GM12891 (cell line): ENCODE measurements at regions not wholly inside any gene's neighbourhood (a gene's known extent, or its start where the extent isn't known, plus 50 kb on each side); places are given as distances from the start of the nearest gene placed in this dataset.

Source experiments
- POLR2A ChIP-seq: IDR thresholded peaks from 2 replicates; pipeline ENCODE4 v1.6.1; 2011; ENCODE audit warnings: low read depth, low read length, control low read depth
- POLR2AphosphoS5 ChIP-seq: IDR thresholded peaks from 2 replicates; pipeline ENCODE4 v1.6.1; 2011; ENCODE audit warnings: low read depth, low read length, control low read depth
- SPI1 ChIP-seq: IDR thresholded peaks from 2 replicates; pipeline ENCODE4 v1.6.1; 2011; ENCODE audit warnings: low read depth, low read length, control low read depth
- TAF1 ChIP-seq: IDR thresholded peaks from 2 replicates; pipeline ENCODE4 v1.6.1; 2011; ENCODE audit warnings: low read depth, low read length, control low read depth

GRCh38 chr13:34364633-34365032, 546.7 kb downstream of the RFC3 start:
- TF ChIP-seq POLR2A = no peak
- no peak for TF ChIP-seq TAF1
- no peak for TF ChIP-seq POLR2AphosphoS5
- no peak for TF ChIP-seq SPI1
